HUDEP-2 (cell line): ENCODE measurements at regions not wholly inside any gene's neighbourhood (a gene's known extent, or its start where the extent isn't known, plus 50 kb on each side); places are given as distances from the start of the nearest gene placed in this dataset.
A peak's percentile ranks its signal among the peaks of the same experiment; 100 is the strongest.

Experiments
- DNase-seq, 76 experiments: peaks; one replicate each; lab custom pipeline; 2025; ENCODE audit not compliant: unreplicated experiment in 76 of 76; lab: John Stamatoyannopoulos, UW

DNA sequence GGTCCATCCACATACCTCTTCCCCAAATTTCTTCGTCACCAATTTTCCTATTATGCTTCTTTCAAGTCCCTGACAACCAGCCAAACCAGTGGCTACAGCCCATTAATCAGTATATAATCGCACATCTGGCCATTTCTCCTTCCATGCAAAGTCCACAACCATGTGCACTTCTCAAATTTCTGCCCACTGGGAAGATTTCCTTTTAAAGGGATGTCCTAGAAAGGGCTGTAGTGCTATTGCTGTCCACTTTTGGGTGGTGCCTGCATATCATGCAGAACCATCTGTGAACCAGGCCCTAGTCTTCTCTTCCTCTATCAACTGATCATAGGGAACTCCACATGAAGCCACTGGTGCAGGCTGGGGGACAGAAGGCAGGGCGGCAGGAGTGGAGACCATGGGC, 55.2 kb upstream of the MID1IP1 start:
- peak in 4 of 76 experiments; percentile 0 to 9 (median 0) for DNase-seq

- DNase-seq, result no peak
Observed at GRCh38 chrX:38750551-38750950, 50.7 kb upstream of the MID1IP1 start.
